HepG2 (cell line): ENCODE measurements at regions not wholly inside any gene's neighbourhood (a gene's known extent, or its start where the extent isn't known, plus 50 kb on each side); places are given as distances from the start of the nearest gene placed in this dataset.

Source experiments
- ATAC-seq: fragments of 200-7000 bp; cut with Tn5 transposase; 3 replicates; pipeline ENCODE4 v1.9.1; 2020; ENCODE audit warnings: mild to moderate bottlenecking, moderate library complexity
- BruUV-seq: library from RNA; stranded (reverse); fragments of 400-500 nt; replicated peaks from 2 replicates; lab custom pipeline; 2021; lab: Mats Ljungman, UMichigan
- CTCF ChIA-PET: fragments of 300-600 bp; formaldehyde crosslinking; extraction: SDS; loops from one replicate; lab custom pipeline; 2021; ENCODE audit warnings: low total read pairs, inconsistent platforms, low intra/inter-chr PET ratio; lab: Yijun Ruan, JAX
- POLR2A ChIA-PET: fragments of 350-600 bp; sonication (Branson Sonifier 250); formaldehyde crosslinking; loops from one replicate; lab custom pipeline; 2020; ENCODE audit warnings: antibody characterized with exemption, inconsistent platforms; lab: Yijun Ruan, JAX
- DNase-seq: peaks from one replicate; pipeline ENCODE4 v3.0.0-alpha.2; 2015; ENCODE audit warnings: low spot score
- FAIRE-seq: peaks from 3 replicates; lab custom pipeline; 2011; peaks lifted over from hg19 to GRCh38; lab: Jason Lieb, UNC
- H2AFZ ChIP-seq: one replicate; pipeline ENCODE4 v1.6.1; 2011; ENCODE audit warnings: low read length, inconsistent platforms
- H3K27ac ChIP-seq: fragments of 300-600 bp; 3 replicates; pipeline ENCODE4 v1.8.0; 2011; ENCODE audit warnings: mixed run types, mild to moderate bottlenecking, mixed read lengths, low read length, inconsistent platforms; ENCODE audit not compliant: insufficient read depth; ENCODE audit errors: extremely low read length
- H3K27me3 ChIP-seq, 2 experiments: fragments of 200-600 bp in 1 of 2; 2 replicates in 1 of 2; 3 replicates in 1 of 2; pipeline versions ENCODE4 v1.6.0 to v1.8.0; 2011; ENCODE audit warnings: low read length in 2 of 2, mild to moderate bottlenecking in 2 of 2, moderate library complexity in 2 of 2, inconsistent platforms in 1 of 2; ENCODE audit not compliant: insufficient read depth in 2 of 2, control insufficient read depth in 1 of 2
- H3K36me3 ChIP-seq, 2 experiments: fragments of 200-600 bp in 1 of 2; replicated peaks in 1 of 2; 2 replicates in 1 of 2; 3 replicates in 1 of 2; pipeline versions ENCODE4 v1.5.1 to v1.8.0; 2011; ENCODE audit warnings: low read length in 2 of 2, inconsistent platforms in 1 of 2; ENCODE audit not compliant: insufficient read depth in 2 of 2, control insufficient read depth in 1 of 2
- H3K4me1 ChIP-seq: 2 replicates; pipeline ENCODE4 v1.5.1; 2012; ENCODE audit warnings: low read length, inconsistent platforms; ENCODE audit not compliant: insufficient read depth
- H3K4me2 ChIP-seq: 2 replicates; pipeline ENCODE4 v1.6.0; 2011; ENCODE audit warnings: low read depth, low read length, inconsistent platforms
- H3K4me3 ChIP-seq, 3 experiments: fragments of 200-600 bp in 1 of 3; sonication (generic), shearing (Covaris generic) in 1 of 3; replicated peaks in 1 of 3; 2 replicates each; pipeline ENCODE4 v1.5.1; 2011 to 2016; ENCODE audit warnings: low read length in 3 of 3, inconsistent platforms in 2 of 3, low read depth in 2 of 3, mild to moderate bottlenecking in 2 of 3, control low read depth in 1 of 3, mixed read lengths in 1 of 3; ENCODE audit not compliant: insufficient read depth in 1 of 3
- H3K79me2 ChIP-seq: one replicate; pipeline ENCODE4 v1.6.1; 2011; ENCODE audit warnings: low read length, inconsistent platforms; ENCODE audit not compliant: insufficient read depth
- H3K9ac ChIP-seq: 2 replicates; pipeline ENCODE4 v1.6.0; 2011; ENCODE audit warnings: mild to moderate bottlenecking, low read depth, low read length, inconsistent platforms; ENCODE audit not compliant: insufficient read depth
- H3K9me3 ChIP-seq: 2 replicates; pipeline ENCODE4 v1.5.1; 2012; ENCODE audit warnings: mild to moderate bottlenecking, low read length
- H4K20me1 ChIP-seq: 2 replicates; pipeline ENCODE4 v1.6.0; 2011; ENCODE audit warnings: inconsistent platforms, mild to moderate bottlenecking, low read length, moderate library complexity; ENCODE audit not compliant: insufficient read depth
- CSRNP2 ChIP-seq: sonication (generic); formaldehyde crosslinking; conservative IDR thresholded peaks from 2 replicates; pipeline ENCODE4 v1.8.0; 2022; ENCODE audit warnings: low read depth, missing genetic modification reagents
- FOXK1 ChIP-seq: sonication (generic); formaldehyde crosslinking; IDR thresholded peaks from 2 replicates; pipeline ENCODE4 v1.4.0; 2020; ENCODE audit warnings: low read depth, missing genetic modification reagents, borderline replicate concordance
- IKZF1 ChIP-seq: fragments of 450-650 bp; IDR thresholded peaks from 2 replicates; pipeline ENCODE4 v1.7.1; 2016
- KLF15 ChIP-seq: sonication (generic); formaldehyde crosslinking; IDR thresholded peaks from 2 replicates; pipeline ENCODE4 v1.8.1; 2023; ENCODE audit warnings: borderline replicate concordance, mild to moderate bottlenecking, inconsistent platforms, missing genetic modification reagents, mixed read lengths
- MTF1 ChIP-seq: sonication (generic); formaldehyde crosslinking; IDR thresholded peaks from 2 replicates; pipeline ENCODE4 v1.5.0; 2020; ENCODE audit warnings: missing genetic modification reagents
- NFE2L2 ChIP-seq: fragments of 150-350 bp; IDR thresholded peaks from 2 replicates; pipeline ENCODE4 v1.6.1; 2014; ENCODE audit warnings: low read length
- PAF1 ChIP-seq: IDR thresholded peaks from 2 replicates; pipeline ENCODE4 v1.6.1; 2016; ENCODE audit warnings: missing genetic modification reagents, missing compliant biosample characterization
- ZBTB3 ChIP-seq: sonication (generic); formaldehyde crosslinking; IDR thresholded peaks from 2 replicates; pipeline ENCODE4 v1.4.0; 2020; ENCODE audit warnings: low read depth, mild to moderate bottlenecking, moderate library complexity, missing genetic modification reagents, borderline replicate concordance
- ZNF549 ChIP-seq: sonication (generic); formaldehyde crosslinking; IDR thresholded peaks from 2 replicates; pipeline ENCODE4 v1.5.0; 2020; ENCODE audit warnings: missing genetic modification reagents
- ZNF563 ChIP-seq: sonication (generic); formaldehyde crosslinking; IDR thresholded peaks from 2 replicates; pipeline ENCODE4 v1.8.0; 2022; ENCODE audit warnings: mild to moderate bottlenecking, moderate library complexity, missing genetic modification reagents
- ZNF569 ChIP-seq: sonication (generic); formaldehyde crosslinking; IDR thresholded peaks from 2 replicates; pipeline ENCODE4 v1.5.0; 2020; ENCODE audit warnings: mild to moderate bottlenecking, missing genetic modification reagents, moderate library complexity, borderline replicate concordance
- ZNF572 ChIP-seq: sonication (generic); formaldehyde crosslinking; IDR thresholded peaks from 2 replicates; pipeline ENCODE4 v1.5.1; 2020; ENCODE audit warnings: mild to moderate bottlenecking, missing genetic modification reagents
- WGBS: methylation state at CpG from one replicate; pipeline ENCODE4 v1.1.6; 2017; ENCODE audit warnings: low lambda C conversion rate; 5-methylcytosine and 5-hydroxymethylcytosine counted together
- in situ Hi-C: cut with HindIII; loops from 2 replicates; pipeline ENCODE4 v1.10.0; 2017; ENCODE audit warnings: low pct_unique_long_range_greater_than_20kb; ENCODE audit not compliant: extremely low pct_ligation_motif_present
- intact Hi-C: fragments of 100-400 bp; cut with micrococcal nuclease; formaldehyde crosslinking; loops from one replicate; pipeline ENCODE4 v1.10.0; 2022; ENCODE audit not compliant: unreplicated experiment

DNA sequence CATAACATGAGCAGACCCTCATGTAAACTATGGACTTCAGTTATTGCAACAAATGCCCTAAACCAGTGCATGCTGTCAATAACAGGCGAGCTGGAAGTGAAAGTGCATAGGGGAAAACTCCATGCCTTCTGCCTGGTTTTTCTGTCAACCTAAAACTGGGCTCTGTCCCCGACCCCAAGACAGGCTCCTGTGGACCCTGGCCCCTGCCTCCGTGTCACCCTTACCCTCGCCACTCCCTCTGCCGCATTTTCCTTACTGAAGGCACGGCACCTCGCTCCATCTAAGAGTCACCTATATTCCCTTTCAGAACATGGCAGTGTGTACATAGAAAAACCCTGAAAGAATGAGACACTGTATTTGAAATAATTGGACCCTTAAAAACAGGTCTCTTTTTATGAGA lies 151.3 kb downstream of the SHANK2 start:
- intact Hi-C loops, result no loop called here
- FAIRE-seq (no peak), DNase-seq (no peak), ATAC-seq (no peak)
- TF ChIP-seq ZBTB3 (no peak), IKZF1 (no peak), ZNF563 (CRISPR knock-in tag) (no peak), FOXK1 (CRISPR knock-in tag) (no peak), NFE2L2 (no peak), ZNF569 (CRISPR knock-in tag) (no peak), MTF1 (CRISPR knock-in tag) (no peak), PAF1 (CRISPR knock-in tag) (no peak), KLF15 (CRISPR knock-in tag) (no peak), CSRNP2 (CRISPR knock-in tag) (no peak), ZNF572 (CRISPR knock-in tag) (no peak), ZNF549 (CRISPR knock-in tag) (no peak)
- no peaks in the 10 kb centered on the region for H3K9me3 ChIP-seq
- no peaks in the 10 kb centered on the region for H3K4me1 ChIP-seq
- H3K9ac ChIP-seq, result no peak overlapping the region
- peaks cover 31 to 67% of the 10 kb centered on the region in 2 experiments for H3K36me3 ChIP-seq
- in situ Hi-C loops, result no loop called here
- no peak overlapping the region for H2AFZ ChIP-seq
- ChIA-PET CTCF (no interaction called here), POLR2A (no interaction called here)
- H3K4me2 ChIP-seq, result no peak overlapping the region
- WGBS, result 97% methylated on average over 7 of the region's 7 CpGs
- no peaks in the 10 kb centered on the region for H3K79me2 ChIP-seq
- no peak overlapping the region for H3K4me3 ChIP-seq
- H4K20me1 ChIP-seq, result no peaks in the 10 kb centered on the region
- H3K27me3 ChIP-seq, result no peaks in the 10 kb centered on the region
- BruUV-seq, result no TSS peak
- no peak overlapping the region for H3K27ac ChIP-seq
